ENCODE measurements at regions not wholly inside any gene's neighbourhood (a gene's known extent, or its start where the extent isn't known, plus 50 kb on each side); places are given as distances from the start of the nearest gene placed in this dataset.

DNA sequence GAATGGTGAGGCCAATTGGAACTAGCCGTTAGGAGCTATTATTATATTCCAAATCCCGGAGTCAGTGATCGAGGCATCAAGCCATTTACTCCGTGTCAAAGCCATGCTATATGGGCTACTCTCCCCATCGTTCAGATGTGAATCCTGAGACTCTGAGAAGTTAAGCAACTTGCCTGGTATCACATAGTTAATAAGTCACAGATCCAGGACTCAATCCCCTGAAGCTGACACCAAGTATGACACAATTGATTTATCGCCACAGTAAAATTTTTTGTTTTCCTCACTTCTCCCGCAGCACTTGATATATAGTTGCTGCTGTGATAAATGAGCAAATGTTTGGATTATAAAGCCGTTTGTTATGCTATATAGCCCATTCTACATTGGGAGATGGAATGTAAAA lies 50.8 kb upstream of the TSHZ2 start:
- TF ChIP-seq, protein P1, sequence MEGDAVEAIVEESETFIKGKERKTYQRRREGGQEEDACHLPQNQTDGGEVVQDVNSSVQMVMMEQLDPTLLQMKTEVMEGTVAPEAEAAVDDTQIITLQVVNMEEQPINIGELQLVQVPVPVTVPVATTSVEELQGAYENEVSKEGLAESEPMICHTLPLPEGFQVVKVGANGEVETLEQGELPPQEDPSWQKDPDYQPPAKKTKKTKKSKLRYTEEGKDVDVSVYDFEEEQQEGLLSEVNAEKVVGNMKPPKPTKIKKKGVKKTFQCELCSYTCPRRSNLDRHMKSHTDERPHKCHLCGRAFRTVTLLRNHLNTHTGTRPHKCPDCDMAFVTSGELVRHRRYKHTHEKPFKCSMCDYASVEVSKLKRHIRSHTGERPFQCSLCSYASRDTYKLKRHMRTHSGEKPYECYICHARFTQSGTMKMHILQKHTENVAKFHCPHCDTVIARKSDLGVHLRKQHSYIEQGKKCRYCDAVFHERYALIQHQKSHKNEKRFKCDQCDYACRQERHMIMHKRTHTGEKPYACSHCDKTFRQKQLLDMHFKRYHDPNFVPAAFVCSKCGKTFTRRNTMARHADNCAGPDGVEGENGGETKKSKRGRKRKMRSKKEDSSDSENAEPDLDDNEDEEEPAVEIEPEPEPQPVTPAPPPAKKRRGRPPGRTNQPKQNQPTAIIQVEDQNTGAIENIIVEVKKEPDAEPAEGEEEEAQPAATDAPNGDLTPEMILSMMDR (IDR thresholded peaks at IDR 0.05), result no peak
- Mint-ChIP-seq H3K27ac (no peak overlapping the region), H3K4me3 (no peak overlapping the region), H3K9me3 (peaks cover 58% of the 10 kb centered on the region), H3K4me1 (ENCODE audit: low read depth) (peaks cover 5% of the 10 kb centered on the region; the same call in 1 of the 2 replicates), H3K36me3 (ENCODE audit: low read depth) (no peaks in the 10 kb centered on the region), H3K27me3 (ENCODE audit: insufficient read depth) (no peaks in the 10 kb centered on the region)
- DNase-seq, result no peak

DNA sequence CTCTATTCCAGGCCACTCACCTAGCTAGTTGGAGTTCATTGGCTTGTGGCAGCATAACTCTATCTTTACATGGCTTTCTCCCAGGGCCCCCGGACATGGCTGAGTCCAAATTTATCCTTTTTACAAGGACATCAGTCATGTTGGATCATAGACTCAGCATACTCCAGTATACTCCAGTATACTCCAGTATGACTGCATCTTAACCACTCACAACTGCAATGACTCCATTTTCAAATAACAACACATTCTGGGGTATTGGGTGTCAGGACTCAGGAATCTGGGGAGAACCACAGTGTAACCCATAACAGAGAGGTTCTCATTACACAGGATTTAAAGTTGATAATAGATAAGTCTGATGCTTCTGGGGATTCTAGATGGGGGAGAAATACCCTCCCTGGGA lies 53.8 kb upstream of the TSHZ2 start:
- Mint-ChIP-seq H3K4me3 (no peak overlapping the region), H3K9me3 (peaks cover 49% of the 10 kb centered on the region), H3K27me3 (ENCODE audit: insufficient read depth) (no peaks in the 10 kb centered on the region), H3K36me3 (ENCODE audit: low read depth) (no peaks in the 10 kb centered on the region), H3K27ac (no peak overlapping the region), H3K4me1 (ENCODE audit: low read depth) (peaks cover 2% of the 10 kb centered on the region; the same call in 1 of the 2 replicates)
- TF ChIP-seq, protein P1 (IDR thresholded peaks at IDR 0.05), result no peak
- DNase-seq, result no peak

DNA sequence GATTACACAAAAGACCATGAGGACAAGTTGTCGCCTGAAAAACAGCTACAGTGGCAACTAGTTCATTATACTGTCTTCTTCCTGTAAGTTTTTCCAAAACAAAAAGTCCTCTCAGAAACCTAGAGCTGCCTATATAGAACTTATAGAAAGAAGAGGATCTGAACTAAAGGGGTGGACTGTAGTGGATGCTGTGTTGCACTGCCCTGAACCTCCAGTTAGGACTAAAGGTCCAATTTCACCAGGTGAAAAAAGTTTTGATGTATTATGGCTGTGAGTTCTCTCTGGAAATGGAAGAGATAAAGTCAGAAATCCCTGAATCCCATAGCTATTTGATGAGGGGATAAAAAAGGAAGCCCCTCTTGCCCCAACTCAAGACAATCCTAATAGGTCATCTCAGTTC lies 56.6 kb upstream of the TSHZ2 start:
- no peaks in the 10 kb centered on the region for H3K4me1 Mint-ChIP-seq (ENCODE audit: low read depth)
- no peak overlapping the region for H3K27ac Mint-ChIP-seq
- no peaks in the 10 kb centered on the region for H3K27me3 Mint-ChIP-seq (ENCODE audit: insufficient read depth)
- TF ChIP-seq, protein P1 (IDR thresholded peaks at IDR 0.05), result no peak
- no peak overlapping the region for H3K4me3 Mint-ChIP-seq
- H3K9me3 Mint-ChIP-seq, result peaks cover 31% of the 10 kb centered on the region
- DNase-seq, result no peak
- no peaks in the 10 kb centered on the region for H3K36me3 Mint-ChIP-seq (ENCODE audit: low read depth)

DNA sequence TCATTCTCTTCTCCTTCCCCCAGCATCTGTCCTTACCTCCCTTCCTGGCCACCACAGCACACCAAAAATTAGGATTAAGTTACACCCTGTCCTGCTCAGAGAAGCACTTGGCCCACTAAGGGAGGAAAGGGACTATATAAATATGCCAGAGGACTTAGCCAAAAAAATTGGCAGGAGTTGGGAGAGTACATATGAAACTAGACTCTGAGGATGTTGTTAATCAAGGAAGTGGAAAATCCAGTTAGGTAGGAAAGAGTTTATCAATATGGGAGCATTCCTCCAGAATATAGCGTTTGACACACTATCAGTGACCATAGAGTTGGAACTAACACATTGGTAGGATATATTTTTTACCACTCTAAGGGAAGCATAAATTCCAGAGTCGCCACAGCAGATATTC lies 57.3 kb upstream of the TSHZ2 start:
- Mint-ChIP-seq H3K27ac (no peak overlapping the region), H3K4me3 (no peak overlapping the region), H3K9me3 (peaks cover 34% of the 10 kb centered on the region), H3K36me3 (ENCODE audit: low read depth) (no peaks in the 10 kb centered on the region), H3K4me1 (ENCODE audit: low read depth) (no peaks in the 10 kb centered on the region), H3K27me3 (ENCODE audit: insufficient read depth) (no peaks in the 10 kb centered on the region)
- no peak for DNase-seq
- TF ChIP-seq, protein P1 (IDR thresholded peaks at IDR 0.05), result no peak

DNA sequence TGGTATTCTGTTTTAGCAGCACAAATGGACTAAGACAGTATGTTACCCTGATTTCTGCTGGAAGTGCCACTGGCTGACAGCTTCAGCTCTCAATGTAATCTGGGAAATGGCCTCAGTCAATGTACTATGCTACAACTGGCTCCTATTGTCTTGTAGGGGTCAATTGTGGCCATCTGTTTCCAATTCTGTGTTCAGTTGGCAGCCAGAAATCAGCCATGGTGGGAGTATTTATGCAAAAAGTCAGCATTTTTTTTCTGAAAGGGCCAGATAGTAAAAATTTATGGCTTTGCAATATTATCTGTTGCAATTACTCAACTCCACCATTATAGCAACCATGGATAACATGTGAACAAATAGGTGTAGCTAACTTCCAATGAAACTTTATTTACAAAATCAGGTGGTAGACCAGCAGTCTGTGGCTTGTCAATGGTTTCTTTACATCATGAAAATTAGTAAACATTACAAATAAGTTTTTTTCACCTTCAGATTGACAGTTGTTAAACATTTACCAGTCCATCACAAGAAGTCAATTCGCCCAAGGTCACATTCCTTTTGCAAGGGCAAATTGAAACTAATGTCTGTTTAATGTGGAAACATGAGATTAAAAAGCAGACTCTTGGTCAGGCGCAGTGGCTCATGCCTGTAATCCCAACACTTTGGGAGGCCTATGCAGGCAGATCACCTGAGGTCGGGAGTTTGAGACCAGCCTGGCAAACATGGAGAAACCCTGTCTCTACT lies 58.3 kb upstream of the TSHZ2 start:
- H3K36me3 Mint-ChIP-seq (ENCODE audit: low read depth), result no peaks in the 10 kb centered on the region
- no peaks in the 10 kb centered on the region for H3K27me3 Mint-ChIP-seq (ENCODE audit: insufficient read depth)
- no peak overlapping the region for H3K4me3 Mint-ChIP-seq
- no peak for DNase-seq
- H3K4me1 Mint-ChIP-seq (ENCODE audit: low read depth), result no peaks in the 10 kb centered on the region
- H3K9me3 Mint-ChIP-seq, result peaks cover 40% of the 10 kb centered on the region
- TF ChIP-seq, protein P1 (IDR thresholded peaks at IDR 0.05), result no peak
- H3K27ac Mint-ChIP-seq, result no peak overlapping the region
